Caco-2 (cell line): ENCODE measurements at regions not wholly inside any gene's neighbourhood (a gene's known extent, or its start where the extent isn't known, plus 50 kb on each side); places are given as distances from the start of the nearest gene placed in this dataset.

Experiments
- BruUV-seq: library from RNA; stranded (reverse); fragments of 400-500 nt; replicated peaks from 2 replicates; lab custom pipeline; 2021; lab: Mats Ljungman, UMichigan
- CTCF ChIA-PET: fragments of 300-600 bp; sonication (Branson Sonifier 250); formaldehyde crosslinking; loops from one replicate; lab custom pipeline; 2022; ENCODE audit warnings: antibody characterized with exemption; lab: Charles Lee
- POLR2A ChIA-PET: fragments of 300-600 bp; sonication (Branson Sonifier 250); formaldehyde crosslinking; loops from one replicate; lab custom pipeline; 2022; ENCODE audit warnings: antibody characterized with exemption; lab: Charles Lee
- DNase-seq, 2 experiments: peaks; one replicate each; pipeline versions ENCODE4 v3.0.0 to v3.0.0-alpha.2; 2020 to 2022
- H3K27me3 ChIP-seq: replicated peaks from 2 replicates; pipeline ENCODE4 v1.6.0; 2011; ENCODE audit warnings: low read length; ENCODE audit not compliant: control insufficient read depth, insufficient read depth
- H3K36me3 ChIP-seq: 2 replicates; pipeline ENCODE4 v1.5.1; 2011; ENCODE audit warnings: low read length; ENCODE audit not compliant: control insufficient read depth, insufficient read depth
- H3K4me1 ChIP-seq: fragments of 250-450 bp; sonication (Bioruptor Pico); 2 replicates; pipeline ENCODE4 v1.5.1; 2020; ENCODE audit warnings: mild to moderate bottlenecking
- H3K4me3 ChIP-seq: 2 replicates; pipeline ENCODE4 v1.5.1; 2011; ENCODE audit warnings: low read depth, mild to moderate bottlenecking, control low read depth, low read length
- H3K9me3 ChIP-seq: fragments of 250-450 bp; sonication (Bioruptor Pico); 2 replicates; pipeline ENCODE4 v1.5.1; 2020; ENCODE audit warnings: mild to moderate bottlenecking, moderate library complexity
- H3K27ac Mint-ChIP-seq: one replicate; pipeline ENCODE4 v1.8.0; 2022; ENCODE audit warnings: mixed read lengths; ENCODE audit not compliant: unreplicated experiment
- H3K27me3 Mint-ChIP-seq: one replicate; pipeline ENCODE4 v1.8.0; 2022; ENCODE audit warnings: mixed read lengths; ENCODE audit not compliant: insufficient read depth, unreplicated experiment
- H3K36me3 Mint-ChIP-seq: one replicate; pipeline ENCODE4 v1.8.0; 2022; ENCODE audit warnings: mild to moderate bottlenecking, mixed read lengths; ENCODE audit not compliant: insufficient read depth, unreplicated experiment
- H3K4me1 Mint-ChIP-seq: one replicate; pipeline ENCODE4 v1.8.0; 2022; ENCODE audit warnings: low read depth, mixed read lengths; ENCODE audit not compliant: unreplicated experiment
- H3K4me3 Mint-ChIP-seq: one replicate; pipeline ENCODE4 v1.8.0; 2022; ENCODE audit warnings: mild to moderate bottlenecking, moderate library complexity, mixed read lengths; ENCODE audit not compliant: unreplicated experiment
- H3K9me3 Mint-ChIP-seq: one replicate; pipeline ENCODE4 v1.8.0; 2022; ENCODE audit warnings: mixed read lengths; ENCODE audit not compliant: unreplicated experiment
- CTCF ChIP-seq, 2 experiments: fragments of 200-600 bp in 1 of 2; IDR thresholded peaks; 1 replicate in 1 of 2; 2 replicates in 1 of 2; pipeline versions ENCODE4 v1.5.1 to v1.8.0; 2011 to 2022; ENCODE audit warnings: antibody characterized with exemption in 1 of 2, control low read depth in 1 of 2, inconsistent platforms in 1 of 2, low read depth in 1 of 2, low read length in 1 of 2, mild to moderate bottlenecking in 1 of 2, moderate library complexity in 1 of 2; ENCODE audit not compliant: insufficient read depth in 1 of 2, severe bottlenecking in 1 of 2, unreplicated experiment in 1 of 2
- intact Hi-C: fragments of 100-400 bp; cut with micrococcal nuclease; formaldehyde crosslinking; loops from one replicate; pipeline ENCODE4 v1.10.0; 2022; ENCODE audit not compliant: unreplicated experiment

- no peaks in the 10 kb centered on the region for H3K9me3 Mint-ChIP-seq
- no peaks in the 10 kb centered on the region for H3K36me3 Mint-ChIP-seq
- no peaks in the 10 kb centered on the region for H3K4me1 Mint-ChIP-seq
- H3K27me3 Mint-ChIP-seq: peaks cover 20% of the 10 kb centered on the region
- H3K27me3 ChIP-seq: no peaks in the 10 kb centered on the region
- H3K4me3 Mint-ChIP-seq: no peak overlapping the region
- H3K4me1 ChIP-seq: no peaks in the 10 kb centered on the region
- no TSS peak for BruUV-seq
- H3K4me3 ChIP-seq: no peak overlapping the region
- H3K27ac Mint-ChIP-seq: no peak overlapping the region
- POLR2A ChIA-PET: no interaction called here
- no peaks in the 10 kb centered on the region for H3K9me3 ChIP-seq
- H3K36me3 ChIP-seq: no peaks in the 10 kb centered on the region
- intact Hi-C loops: no loop called here
- DNase-seq: no peak
- CTCF ChIA-PET: no interaction called here
- TF ChIP-seq CTCF (IDR thresholded peaks at IDR 0.05; ENCODE audit: insufficient read depth in 1 of 2, low read depth in 1 of 2, low read length in 1 of 2, severe bottlenecking in 1 of 2, unreplicated experiment in 1 of 2): no peak
Observed at GRCh38 chr17:6213859-6214258, 143.7 kb downstream of the WSCD1 start.

- BruUV-seq: no TSS peak
- Histone ChIP-seq H3K4me3 (no peak overlapping the region), H3K9me3 (no peaks in the 10 kb centered on the region), H3K4me1 (no peaks in the 10 kb centered on the region), H3K27me3 (no peaks in the 10 kb centered on the region), H3K36me3 (no peaks in the 10 kb centered on the region)
- ChIA-PET POLR2A (no interaction called here), CTCF (no interaction called here)
- no peaks in the 10 kb centered on the region for H3K4me1 Mint-ChIP-seq
- DNase-seq: no peak
- no peak overlapping the region for H3K27ac Mint-ChIP-seq
- H3K9me3 Mint-ChIP-seq: no peaks in the 10 kb centered on the region
- no peak for TF ChIP-seq CTCF (IDR thresholded peaks at IDR 0.05; ENCODE audit: insufficient read depth in 1 of 2, low read depth in 1 of 2, low read length in 1 of 2, severe bottlenecking in 1 of 2, unreplicated experiment in 1 of 2)
- H3K36me3 Mint-ChIP-seq: no peaks in the 10 kb centered on the region
- intact Hi-C loops: no loop called here
- H3K4me3 Mint-ChIP-seq: no peak overlapping the region
- H3K27me3 Mint-ChIP-seq: peaks cover 13% of the 10 kb centered on the region
Observed at GRCh38 chr17:6212766-6213165, 142.6 kb downstream of the WSCD1 start.

- POLR2A ChIA-PET: no interaction called here
- H3K36me3 ChIP-seq: no peaks in the 10 kb centered on the region
Observed at GRCh38 chr17:6209829-6210228, 139.7 kb downstream of the WSCD1 start.

More at GRCh38 chr17:6209829-6210228, 139.7 kb downstream of the WSCD1 start:
- Mint-ChIP-seq H3K9me3 (no peaks in the 10 kb centered on the region), H3K4me1 (no peaks in the 10 kb centered on the region), H3K4me3 (no peak overlapping the region), H3K27ac (no peak overlapping the region), H3K36me3 (no peaks in the 10 kb centered on the region), H3K27me3 (peaks cover 19% of the 10 kb centered on the region)
- H3K27me3 ChIP-seq: no peaks in the 10 kb centered on the region
- intact Hi-C loops: no loop called here
- H3K4me3 ChIP-seq: no peak overlapping the region
- CTCF ChIA-PET: no interaction called here
- TF ChIP-seq CTCF (IDR thresholded peaks at IDR 0.05; ENCODE audit: insufficient read depth in 1 of 2, low read depth in 1 of 2, low read length in 1 of 2, severe bottlenecking in 1 of 2, unreplicated experiment in 1 of 2): no peak
- H3K9me3 ChIP-seq: no peaks in the 10 kb centered on the region
- no peak for DNase-seq
- no peaks in the 10 kb centered on the region for H3K4me1 ChIP-seq
- BruUV-seq: no TSS peak
